CD4-positive, alpha-beta T cell (primary cell): ENCODE measurements at regions not wholly inside any gene's neighbourhood (a gene's known extent, or its start where the extent isn't known, plus 50 kb on each side); places are given as distances from the start of the nearest gene placed in this dataset.

Experiments
- ATAC-seq: fragments of 200-7000 bp; cut with Tn5 transposase; one replicate; pipeline ENCODE4 v1.10.0; 2022; ENCODE audit warnings: mild to moderate bottlenecking; ENCODE audit not compliant: poor library complexity
- CTCF ChIA-PET: fragments of 350-600 bp; sonication (Branson Sonifier 250); formaldehyde crosslinking; loops from one replicate; lab custom pipeline; 2021; ENCODE audit warnings: antibody characterized with exemption, inconsistent platforms; lab: Charles Lee
- POLR2A ChIA-PET: fragments of 350-600 bp; sonication (Branson Sonifier 250); formaldehyde crosslinking; loops from one replicate; lab custom pipeline; 2021; ENCODE audit warnings: antibody characterized with exemption, inconsistent platforms; lab: Charles Lee
- DNase-seq, 14 experiments: peaks; one replicate each; pipeline ENCODE4 v3.0.0-alpha.2; 2013 to 2020; ENCODE audit warnings: mixed read lengths in 2 of 14
- H3K27ac ChIP-seq, 2 donors: one replicate each; pipeline versions ENCODE4 v1.5.1 to v1.7.0; 2013; ENCODE audit warnings: low read length in 2 of 2, low read depth in 1 of 2, mild to moderate bottlenecking in 1 of 2
- H3K27me3 ChIP-seq, 2 experiments: 1 replicate in 1 of 2; 2 replicates in 1 of 2; pipeline versions ENCODE4 v1.6.1 to v1.7.0; 2013; ENCODE audit warnings: low read length in 2 of 2, control low read depth in 1 of 2, mild to moderate bottlenecking in 1 of 2, moderate library complexity in 1 of 2; ENCODE audit not compliant: insufficient read depth in 2 of 2, control insufficient read depth in 1 of 2
- H3K36me3 ChIP-seq: one replicate; pipeline ENCODE4 v1.6.1; 2013; ENCODE audit warnings: low read length, control low read depth; ENCODE audit not compliant: insufficient read depth
- H3K4me1 ChIP-seq: one replicate; pipeline ENCODE4 v1.6.1; 2013; ENCODE audit warnings: low read length, control low read depth; ENCODE audit not compliant: insufficient read depth
- H3K4me3 ChIP-seq: one replicate; pipeline ENCODE4 v1.5.1; 2013; ENCODE audit warnings: mild to moderate bottlenecking, low read length, moderate library complexity
- H3K9me3 ChIP-seq, 2 experiments: 1 replicate in 1 of 2; 2 replicates in 1 of 2; pipeline versions ENCODE4 v1.6.1 to v1.7.0; 2013; ENCODE audit warnings: low read length in 2 of 2, mild to moderate bottlenecking in 2 of 2, control low read depth in 1 of 2, moderate library complexity in 1 of 2; ENCODE audit not compliant: control insufficient read depth in 1 of 2, insufficient read depth in 1 of 2
- H3K27ac Mint-ChIP-seq: one replicate; pipeline ENCODE4 v1.8.0; 2020; ENCODE audit warnings: mixed read lengths
- H3K27me3 Mint-ChIP-seq: one replicate; pipeline ENCODE4 v1.8.0; 2021; ENCODE audit warnings: mixed read lengths
- H3K36me3 Mint-ChIP-seq: one replicate; pipeline ENCODE4 v1.8.0; 2021; ENCODE audit warnings: low read depth, mixed read lengths
- H3K4me1 Mint-ChIP-seq: one replicate; pipeline ENCODE4 v1.8.0; 2021; ENCODE audit warnings: low read depth, mixed read lengths
- H3K4me3 Mint-ChIP-seq: one replicate; pipeline ENCODE4 v1.8.0; 2020; ENCODE audit warnings: mild to moderate bottlenecking, mixed read lengths
- H3K9me3 Mint-ChIP-seq: one replicate; pipeline ENCODE4 v1.8.0; 2020; ENCODE audit warnings: mixed read lengths
- CTCF ChIP-seq: fragments of 200-600 bp; IDR thresholded peaks from one replicate; pipeline ENCODE4 v1.8.0; 2022; ENCODE audit warnings: antibody characterized with exemption, mild to moderate bottlenecking
- intact Hi-C, 2 experiments: fragments of 100-400 bp; cut with DNase I in 1 of 2; cut with micrococcal nuclease in 1 of 2; formaldehyde crosslinking; loops; one replicate each; pipeline versions ENCODE4 v1.15.1 to v1.9.0; 2023 to 2025; cut with DNase I, micrococcal nuclease

DNA sequence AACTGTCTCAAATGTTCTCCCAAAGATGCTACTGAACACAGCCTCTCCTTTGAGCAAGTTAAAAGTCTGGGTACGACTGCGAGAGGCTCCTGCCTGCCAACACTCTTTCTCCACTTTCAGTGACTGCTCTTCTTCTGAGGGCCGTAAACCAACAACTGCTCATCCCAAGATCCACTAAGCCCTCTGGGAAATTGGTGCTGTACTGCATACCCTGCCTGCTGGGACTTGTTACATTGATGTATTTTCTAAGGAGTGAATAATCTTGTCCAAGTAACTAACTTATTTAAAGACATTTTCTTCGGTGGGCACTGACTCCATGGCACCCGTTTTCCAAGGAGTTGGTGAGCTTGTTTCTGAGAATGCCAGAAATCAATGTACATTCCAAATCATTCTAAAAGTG, 87.2 kb downstream of the ZNF280B start:
- H3K9me3 ChIP-seq: no peaks in the 10 kb centered on the region
- Mint-ChIP-seq H3K27ac (no peak overlapping the region), H3K36me3 (no peaks in the 10 kb centered on the region), H3K4me3 (no peak overlapping the region), H3K27me3 (peaks cover 62% of the 10 kb centered on the region), H3K4me1 (no peaks in the 10 kb centered on the region), H3K9me3 (no peaks in the 10 kb centered on the region)
- H3K4me3 ChIP-seq: no peak overlapping the region
- ChIA-PET CTCF (interaction anchor here (0.9 kb wide), 1 partner anchor 21 kb away, joined by 3 read pairs; no protein-coding TSS in a partner anchor), POLR2A (no interaction called here)
- intact Hi-C loops: loop anchor here in 1 of 2 experiments (5.0 kb wide), 1 partner anchor 214 kb away; no protein-coding TSS in a partner anchor
- no peak overlapping the region for H3K27ac ChIP-seq
- H3K27me3 ChIP-seq: peaks cover 9 to 17% of the 10 kb centered on the region in 2 experiments
- ATAC-seq (no peak), DNase-seq (no peak)
- TF ChIP-seq CTCF: no peak
- H3K4me1 ChIP-seq: peaks cover 3% of the 10 kb centered on the region
- no peaks in the 10 kb centered on the region for H3K36me3 ChIP-seq

GRCh38 chr22:22422629-22423112, 85.9 kb downstream of the ZNF280B start:
- intact Hi-C loops: loop anchor here in 1 of 2 experiments (5.0 kb wide), 1 partner anchor 215 kb away; no protein-coding TSS in a partner anchor
- Histone ChIP-seq H3K4me3 (no peak overlapping the region), H3K27ac (no peak overlapping the region), H3K9me3 (no peaks in the 10 kb centered on the region), H3K4me1 (peaks cover 3% of the 10 kb centered on the region), H3K36me3 (no peaks in the 10 kb centered on the region), H3K27me3 (peaks cover 3 to 13% of the 10 kb centered on the region in 2 experiments)
- no peaks in the 10 kb centered on the region for H3K9me3 Mint-ChIP-seq
- CTCF ChIA-PET: interaction anchor here (0.6 to 1.0 kb wide), 4 partner anchors 9 to 54 kb away, joined by 3 to 7 read pairs (median 3); no protein-coding TSS in a partner anchor
- H3K4me1 Mint-ChIP-seq: no peaks in the 10 kb centered on the region
- H3K4me3 Mint-ChIP-seq: no peak overlapping the region
- POLR2A ChIA-PET: no interaction called here
- TF ChIP-seq CTCF: peak; percentile 87
- peak; percentile 55 for ATAC-seq
- H3K36me3 Mint-ChIP-seq: no peaks in the 10 kb centered on the region
- no peak overlapping the region for H3K27ac Mint-ChIP-seq
- H3K27me3 Mint-ChIP-seq: peaks cover 54% of the 10 kb centered on the region
- DNase-seq: peak; percentile 34 to 72 (median 46)

GRCh38 chr22:22423681-22424080, 84.9 kb downstream of the ZNF280B start:
- H3K36me3 ChIP-seq: no peaks in the 10 kb centered on the region
- H3K27ac Mint-ChIP-seq: no peak overlapping the region
- H3K9me3 ChIP-seq: no peaks in the 10 kb centered on the region
- intact Hi-C loops: loop anchor here in 1 of 2 experiments (5.0 kb wide), 1 partner anchor 216 kb away; no protein-coding TSS in a partner anchor
- ATAC-seq (no peak), DNase-seq (no peak)
- peaks cover 3 to 13% of the 10 kb centered on the region in 2 experiments for H3K27me3 ChIP-seq
- no peak overlapping the region for H3K27ac ChIP-seq
- no peak overlapping the region for H3K4me3 Mint-ChIP-seq
- no peak for TF ChIP-seq CTCF
- peaks cover 50% of the 10 kb centered on the region for H3K27me3 Mint-ChIP-seq
- no peak overlapping the region for H3K4me3 ChIP-seq
- H3K9me3 Mint-ChIP-seq: no peaks in the 10 kb centered on the region
- POLR2A ChIA-PET: no interaction called here
- CTCF ChIA-PET: no interaction called here
- H3K4me1 Mint-ChIP-seq: no peaks in the 10 kb centered on the region
- H3K4me1 ChIP-seq: peaks cover 3% of the 10 kb centered on the region
- no peaks in the 10 kb centered on the region for H3K36me3 Mint-ChIP-seq
